ENCODE measurements at regions not wholly inside any gene's neighbourhood (a gene's known extent, or its start where the extent isn't known, plus 50 kb on each side); places are given as distances from the start of the nearest gene placed in this dataset.

- H3K4me1 Mint-ChIP-seq (ENCODE audit: low read depth): peaks cover 12% of the 10 kb centered on the region
- no peak overlapping the region for H3K27ac Mint-ChIP-seq
- DNase-seq (ENCODE audit: low spot score, unreplicated experiment): no peak
- no peak overlapping the region for H3K4me3 Mint-ChIP-seq (ENCODE audit: low read depth)
- no peak for TF ChIP-seq CTCF (IDR thresholded peaks at IDR 0.05; ENCODE audit: unreplicated experiment)
- H3K36me3 Mint-ChIP-seq (ENCODE audit: insufficient read depth): no peaks in the 10 kb centered on the region
- H3K27me3 Mint-ChIP-seq: peaks cover 2% of the 10 kb centered on the region
- H3K9me3 Mint-ChIP-seq (ENCODE audit: low read depth): no peaks in the 10 kb centered on the region
These were observed 78.1 kb upstream of the RET start for GRCh38 chr10:42998481-42999384.

GRCh38 chr10:42999385-43000020, 77.4 kb upstream of the RET start:
- no peak for TF ChIP-seq CTCF (IDR thresholded peaks at IDR 0.05; ENCODE audit: unreplicated experiment)
- Mint-ChIP-seq H3K27ac (no peak overlapping the region), H3K9me3 (ENCODE audit: low read depth) (no peaks in the 10 kb centered on the region), H3K4me3 (ENCODE audit: low read depth) (no peak overlapping the region), H3K4me1 (ENCODE audit: low read depth) (peaks cover 15% of the 10 kb centered on the region), H3K36me3 (ENCODE audit: insufficient read depth) (no peaks in the 10 kb centered on the region), H3K27me3 (peaks cover 2% of the 10 kb centered on the region)
- no peak for DNase-seq (ENCODE audit: low spot score, unreplicated experiment)

- Mint-ChIP-seq H3K36me3 (ENCODE audit: insufficient read depth) (no peaks in the 10 kb centered on the region), H3K4me1 (ENCODE audit: low read depth) (peaks cover 15% of the 10 kb centered on the region), H3K9me3 (ENCODE audit: low read depth) (no peaks in the 10 kb centered on the region), H3K4me3 (ENCODE audit: low read depth) (no peak overlapping the region), H3K27me3 (peaks cover 2% of the 10 kb centered on the region), H3K27ac (no peak overlapping the region)
- TF ChIP-seq CTCF (IDR thresholded peaks at IDR 0.05; ENCODE audit: unreplicated experiment): no peak
- DNase-seq (ENCODE audit: low spot score, unreplicated experiment): no peak
These were observed 76.9 kb upstream of the RET start for GRCh38 chr10:43000021-43000411.

GRCh38 chr10:43000651-43001426, 76.0 kb upstream of the RET start:
- H3K36me3 Mint-ChIP-seq (ENCODE audit: insufficient read depth): no peaks in the 10 kb centered on the region

More at GRCh38 chr10:43000651-43001426, 76.0 kb upstream of the RET start:
- TF ChIP-seq CTCF (IDR thresholded peaks at IDR 0.05; ENCODE audit: unreplicated experiment): no peak
- H3K9me3 Mint-ChIP-seq (ENCODE audit: low read depth): no peaks in the 10 kb centered on the region
- H3K27ac Mint-ChIP-seq: no peak overlapping the region
- DNase-seq (ENCODE audit: low spot score, unreplicated experiment): peak; percentile 8
- peaks cover 2% of the 10 kb centered on the region for H3K27me3 Mint-ChIP-seq
- H3K4me3 Mint-ChIP-seq (ENCODE audit: low read depth): no peak overlapping the region
- H3K4me1 Mint-ChIP-seq (ENCODE audit: low read depth): peaks cover 15% of the 10 kb centered on the region

Data from progenitor cell of endocrine pancreas (in vitro differentiated cells).